ENCODE measurements at regions not wholly inside any gene's neighbourhood (a gene's known extent, or its start where the extent isn't known, plus 50 kb on each side); places are given as distances from the start of the nearest gene placed in this dataset.

- TF ChIP-seq GATA2 (IDR thresholded peaks at IDR 0.05; ENCODE audit: low read depth, low read length) (no peak), GATA3 (IDR thresholded peaks at IDR 0.05; ENCODE audit: low read depth, low read length) (no peak)
Measured at GRCh38 chr5:179485845-179486575, 64.3 kb upstream of the RUFY1 start.
